ENCODE measurements at regions not wholly inside any gene's neighbourhood (a gene's known extent, or its start where the extent isn't known, plus 50 kb on each side); places are given as distances from the start of the nearest gene placed in this dataset.

- no peak for DNase-seq
These were observed 318.9 kb downstream of the HDGFL1 start for GRCh38 chr6:22888163-22888752.

- no peak for DNase-seq
These were observed 322.6 kb downstream of the HDGFL1 start for GRCh38 chr6:22891934-22892333.

GRCh38 chr6:22892452-22892851 is 323.1 kb downstream of the HDGFL1 start:
- no peak for DNase-seq

- no peak for DNase-seq
These were observed 327.3 kb downstream of the HDGFL1 start for GRCh38 chr6:22896696-22897095.

- no peak for DNase-seq
These were observed 330.1 kb downstream of the HDGFL1 start for GRCh38 chr6:22899426-22899825.

- no peak for DNase-seq
These were observed 334.5 kb downstream of the HDGFL1 start for GRCh38 chr6:22903826-22904225.

- peak; percentile 13 for DNase-seq
These were observed 335.1 kb downstream of the HDGFL1 start for GRCh38 chr6:22904431-22904830.

- DNase-seq: no peak
These were observed 336.8 kb downstream of the HDGFL1 start for GRCh38 chr6:22906091-22906549.

- no peak for DNase-seq
These were observed 337.7 kb downstream of the HDGFL1 start for GRCh38 chr6:22907085-22907484.

- no peak for DNase-seq
These were observed 341.0 kb downstream of the HDGFL1 start for GRCh38 chr6:22910370-22910769.

GRCh38 chr6:22913612-22914011 is 344.2 kb downstream of the HDGFL1 start:
- DNase-seq: no peak

GRCh38 chr6:22917344-22917743 is 348.0 kb downstream of the HDGFL1 start:
- no peak for DNase-seq

GRCh38 chr6:22921828-22922227 is 352.5 kb downstream of the HDGFL1 start:
- no peak for DNase-seq

GRCh38 chr6:22925304-22925835 is 356.0 kb downstream of the HDGFL1 start:
- DNase-seq: no peak

- no peak for DNase-seq
These were observed 356.8 kb downstream of the HDGFL1 start for GRCh38 chr6:22925920-22926789.

- no peak for DNase-seq
These were observed 357.5 kb downstream of the HDGFL1 start for GRCh38 chr6:22926790-22927354.

- DNase-seq: no peak
These were observed 359.4 kb downstream of the HDGFL1 start for GRCh38 chr6:22928775-22929174.

- DNase-seq: no peak
These were observed 360.1 kb downstream of the HDGFL1 start for GRCh38 chr6:22929311-22929985.

GRCh38 chr6:22940581-22941290 is 371.4 kb downstream of the HDGFL1 start:
- no peak for DNase-seq

GRCh38 chr6:22942403-22942802 is 373.0 kb downstream of the HDGFL1 start:
- DNase-seq: no peak

GRCh38 chr6:22943327-22943726 is 374.0 kb downstream of the HDGFL1 start:
- no peak for DNase-seq

GRCh38 chr6:22949967-22950366 is 380.6 kb downstream of the HDGFL1 start:
- DNase-seq: no peak

GRCh38 chr6:22952097-22952496 is 382.7 kb downstream of the HDGFL1 start:
- DNase-seq: no peak
